GM12878 (cell line): ENCODE measurements at regions not wholly inside any gene's neighbourhood (a gene's known extent, or its start where the extent isn't known, plus 50 kb on each side); places are given as distances from the start of the nearest gene placed in this dataset.

Experiments used
- ATAC-seq: fragments of 200-7000 bp; cut with Tn5 transposase; 3 replicates; pipeline ENCODE4 v1.9.1; 2020; ENCODE audit warnings: mild to moderate bottlenecking, moderate library complexity
- BruUV-seq: library from RNA; stranded (reverse); fragments of 400-500 nt; replicated peaks from 2 replicates; lab custom pipeline; 2021; lab: Mats Ljungman, UMichigan
- CTCF ChIA-PET: fragments of 300-600 bp; sonication (Branson Sonifier 250); formaldehyde crosslinking; extraction: SDS; loops from one replicate; lab custom pipeline; 2021; ENCODE audit warnings: inconsistent platforms; lab: Yijun Ruan, JAX
- POLR2A ChIA-PET: fragments of 350-600 bp; formaldehyde crosslinking; extraction: SDS; loops from one replicate; lab custom pipeline; 2021; ENCODE audit warnings: inconsistent platforms; lab: Charles Lee
- RAD21 ChIA-PET: fragments of 300-600 bp; sonication (Branson Sonifier 250); formaldehyde crosslinking; loops from one replicate; lab custom pipeline; 2023; ENCODE audit warnings: antibody characterized with exemption; ENCODE audit not compliant: unreplicated experiment; lab: Charles Lee
- SMC1A ChIA-PET: fragments of 300-600 bp; sonication (Branson Sonifier 250); formaldehyde crosslinking; loops from one replicate; lab custom pipeline; 2023; ENCODE audit not compliant: unreplicated experiment, uncharacterized antibody; lab: Charles Lee
- DNase-seq: peaks from one replicate; pipeline ENCODE4 v3.0.0-alpha.2; 2011; ENCODE audit warnings: low read depth, low spot score
- FAIRE-seq: peaks from 3 replicates; lab custom pipeline; 2011; peaks lifted over from hg19 to GRCh38; lab: Jason Lieb, UNC
- H2AFZ ChIP-seq: 2 replicates; pipeline ENCODE4 v1.6.0; 2011; ENCODE audit warnings: low read depth, low read length, control low read depth; ENCODE audit not compliant: control insufficient read depth
- H3K27ac ChIP-seq: 2 replicates; pipeline ENCODE4 v1.5.1; 2011; ENCODE audit warnings: control low read depth; ENCODE audit not compliant: control insufficient read depth, insufficient read depth
- H3K27me3 ChIP-seq, 2 experiments: replicated peaks in 1 of 2; 2 replicates each; pipeline versions ENCODE4 v1.6.0 to v1.6.1; 2011; ENCODE audit warnings: low read length in 1 of 2; ENCODE audit not compliant: control insufficient read depth in 2 of 2, insufficient read depth in 2 of 2
- H3K36me3 ChIP-seq, 2 experiments: 2 replicates each; pipeline ENCODE4 v1.5.1; 2011; ENCODE audit warnings: low read length in 1 of 2; ENCODE audit not compliant: control insufficient read depth in 2 of 2, insufficient read depth in 2 of 2
- H3K4me1 ChIP-seq: 2 replicates; pipeline ENCODE4 v1.6.1; 2011; ENCODE audit warnings: mild to moderate bottlenecking, low read length, moderate library complexity, mixed read lengths; ENCODE audit not compliant: control insufficient read depth, insufficient read depth
- H3K4me2 ChIP-seq: 2 replicates; pipeline ENCODE4 v1.6.0; 2011; ENCODE audit warnings: control low read depth; ENCODE audit not compliant: control insufficient read depth, insufficient read depth
- H3K4me3 ChIP-seq: fragments of 200-600 bp; sonication (generic); 2 replicates; pipeline ENCODE4 v1.5.1; 2016
- H3K79me2 ChIP-seq: 2 replicates; pipeline ENCODE4 v1.6.0; 2011; ENCODE audit warnings: low read length; ENCODE audit not compliant: control insufficient read depth, insufficient read depth
- H3K9ac ChIP-seq: 2 replicates; pipeline ENCODE4 v1.8.0; 2011; ENCODE audit warnings: low read length, control low read depth, mixed read lengths; ENCODE audit not compliant: control insufficient read depth, insufficient read depth
- H3K9me3 ChIP-seq: replicated peaks from 3 replicates; pipeline ENCODE4 v1.5.1; 2011; ENCODE audit warnings: mild to moderate bottlenecking, low read length; ENCODE audit not compliant: control insufficient read depth, insufficient read depth
- H4K20me1 ChIP-seq: 2 replicates; pipeline ENCODE4 v1.6.0; 2011; ENCODE audit not compliant: control insufficient read depth, insufficient read depth
- CHD4 ChIP-seq: fragments of 200-600 bp; sonication (generic); IDR thresholded peaks from 2 replicates; pipeline ENCODE4 v1.6.1; 2016; ENCODE audit warnings: mild to moderate bottlenecking
- CREM ChIP-seq: IDR thresholded peaks from 2 replicates; pipeline ENCODE4 v1.6.1; 2014; ENCODE audit warnings: antibody characterized with exemption, low read depth
- ESRRA ChIP-seq: IDR thresholded peaks from 2 replicates; pipeline ENCODE4 v1.6.1; 2012; ENCODE audit warnings: mild to moderate bottlenecking, low read length, improper control_type of control experiment
- FOXK2 ChIP-seq: fragments of 450-650 bp; IDR thresholded peaks from 2 replicates; pipeline ENCODE4 v1.6.1; 2017; ENCODE audit warnings: mild to moderate bottlenecking, moderate library complexity
- HCFC1 ChIP-seq: fragments of 150-350 bp; IDR thresholded peaks from 2 replicates; pipeline ENCODE4 v1.6.1; 2014; ENCODE audit warnings: low read length
- HDAC6 ChIP-seq: fragments of 200-600 bp; sonication (generic); IDR thresholded peaks from one replicate; pipeline ENCODE4 v1.8.0; 2017; ENCODE audit warnings: antibody characterized with exemption; ENCODE audit not compliant: unreplicated experiment
- IKZF2 ChIP-seq, 2 experiments: fragments of 450-650 bp; IDR thresholded peaks; 2 replicates each; pipeline ENCODE4 v1.6.1; 2017; ENCODE audit warnings: mild to moderate bottlenecking in 2 of 2, moderate library complexity in 2 of 2
- POU2F2 ChIP-seq: IDR thresholded peaks from 3 replicates; pipeline ENCODE4 v1.6.1; 2011; ENCODE audit warnings: low read depth, mild to moderate bottlenecking, low read length, borderline replicate concordance
- SREBF1 ChIP-seq: IDR thresholded peaks from 2 replicates; pipeline ENCODE4 v1.6.1; 2012; ENCODE audit warnings: mild to moderate bottlenecking, low read length
- SUZ12 ChIP-seq: fragments of 200-600 bp; sonication (generic); IDR thresholded peaks from one replicate; pipeline ENCODE4 v1.6.1; 2018; ENCODE audit warnings: antibody characterized with exemption, mild to moderate bottlenecking; ENCODE audit not compliant: unreplicated experiment
- WRNIP1 ChIP-seq: IDR thresholded peaks from 2 replicates; pipeline ENCODE4 v1.6.1; 2011; ENCODE audit warnings: low read depth, low read length, improper control_type of control experiment, borderline replicate concordance
- YBX1 ChIP-seq: fragments of 450-650 bp; IDR thresholded peaks from 2 replicates; pipeline ENCODE4 v1.6.1; 2016; ENCODE audit warnings: antibody characterized with exemption
- ZNF274 ChIP-seq: IDR thresholded peaks from one replicate; pipeline ENCODE4 v1.8.0; 2011; ENCODE audit not compliant: insufficient read length, insufficient read depth
- ZNF622 ChIP-seq: fragments of 450-650 bp; IDR thresholded peaks from 2 replicates; pipeline ENCODE4 v1.6.1; 2017; ENCODE audit warnings: mild to moderate bottlenecking, inconsistent platforms
- WGBS: methylation state at CpG from one replicate; pipeline ENCODE4 v1.1.6; 2016; ENCODE audit warnings: low lambda C conversion rate; ENCODE audit not compliant: insufficient replicate concordance, insufficient coverage; ENCODE audit errors: missing lambda C conversion rate; 5-methylcytosine and 5-hydroxymethylcytosine counted together
- in situ Hi-C: fragments of 300-500 bp; cut with MboI; formaldehyde crosslinking; loops from 9 replicates; pipeline ENCODE4 v1.14.3; 2018; ENCODE audit warnings: mixed read lengths
- intact Hi-C: fragments of 100-400 bp; cut with micrococcal nuclease; formaldehyde crosslinking; loops from one replicate; pipeline ENCODE4 v1.14.2; 2022; ENCODE audit not compliant: unreplicated experiment
- TF ChIP-seq, protein P1 (sequence below): IDR thresholded peaks from 2 replicates; pipeline ENCODE4 v1.6.1; 2011; ENCODE audit warnings: mild to moderate bottlenecking, low read depth, low read length, moderate library complexity; ENCODE audit not compliant: insufficient replicate concordance
- TF ChIP-seq, protein P2 (sequence below): fragments of 450-650 bp; IDR thresholded peaks from 2 replicates; pipeline ENCODE4 v1.6.1; 2016; ENCODE audit warnings: mild to moderate bottlenecking
- TF ChIP-seq, protein P3 (sequence below): fragments of 450-650 bp; IDR thresholded peaks from 2 replicates; pipeline ENCODE4 v1.6.1; 2017; ENCODE audit warnings: borderline replicate concordance

DNA sequence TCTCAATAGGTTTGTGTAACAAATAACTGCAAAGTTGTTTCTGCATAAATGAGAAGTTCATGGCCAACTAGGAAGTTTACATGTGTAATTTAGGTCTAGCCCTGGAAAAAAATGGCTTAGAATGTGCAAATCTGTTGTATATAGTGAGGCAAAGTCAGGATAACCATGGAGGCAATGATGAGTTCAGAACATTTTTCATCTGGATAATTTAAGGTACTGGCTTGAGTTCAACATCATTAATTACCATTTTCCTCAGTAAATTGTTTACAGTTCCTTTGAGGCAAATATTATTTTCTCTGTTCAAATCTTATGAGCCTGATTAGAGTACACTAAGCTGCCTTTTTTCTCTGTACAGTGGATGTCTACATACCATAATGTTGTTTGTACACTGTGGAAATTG lies 1259.0 kb upstream of the NUDT12 start:
- Histone ChIP-seq H3K4me3 (no peak overlapping the region), H3K27me3 (no peaks in the 10 kb centered on the region), H2AFZ (no peak overlapping the region), H3K4me2 (no peak overlapping the region), H3K9ac (no peak overlapping the region), H3K9me3 (no peaks in the 10 kb centered on the region), H4K20me1 (no peaks in the 10 kb centered on the region), H3K4me1 (no peaks in the 10 kb centered on the region), H3K79me2 (no peaks in the 10 kb centered on the region), H3K27ac (no peak overlapping the region), H3K36me3 (no peaks in the 10 kb centered on the region)
- SMC1A ChIA-PET: interaction anchor here (0.7 kb wide), 1 partner anchor 819 kb away, joined by 3 read pairs; no protein-coding TSS in a partner anchor
- FAIRE-seq (no peak), DNase-seq (no peak), ATAC-seq (no peak)
- in situ Hi-C loops (no loop called here), intact Hi-C loops (no loop called here)
- POLR2A ChIA-PET: no interaction called here
- no peak for TF ChIP-seq YBX1
- RAD21 ChIA-PET: no interaction called here
- CTCF ChIA-PET: no interaction called here
- no TSS peak for BruUV-seq

DNA sequence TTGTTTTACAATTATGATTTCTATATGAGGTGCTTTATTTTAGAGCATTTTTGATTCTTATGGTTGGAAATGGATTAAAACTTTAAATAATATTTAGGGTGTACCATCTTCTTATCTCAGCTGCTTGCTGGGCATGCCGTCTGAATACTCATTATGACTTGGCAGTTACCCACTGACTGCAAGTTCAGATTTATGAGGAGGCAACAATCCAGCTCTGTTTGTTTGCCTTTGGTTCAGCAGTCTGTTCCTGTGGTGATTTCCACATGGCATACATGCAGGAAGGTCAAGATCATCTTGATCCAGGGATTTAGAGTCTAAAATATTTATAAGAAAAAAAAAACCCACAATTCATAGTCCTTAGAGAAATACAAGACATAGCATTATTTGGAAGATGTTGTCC lies 1254.5 kb upstream of the NUDT12 start:
- ChIA-PET CTCF (interaction anchor here (0.9 kb wide), 1 partner anchor 17 kb away, joined by 3 read pairs; no protein-coding TSS in a partner anchor), SMC1A (no interaction called here), POLR2A (interaction anchor here (1.2 kb wide), 1 partner anchor 9 kb away, joined by 3 read pairs; no protein-coding TSS in a partner anchor), RAD21 (no interaction called here)
- Histone ChIP-seq H2AFZ (no peak overlapping the region), H3K4me2 (no peak overlapping the region), H4K20me1 (no peaks in the 10 kb centered on the region), H3K36me3 (no peaks in the 10 kb centered on the region), H3K9ac (no peak overlapping the region), H3K27me3 (no peaks in the 10 kb centered on the region), H3K9me3 (no peaks in the 10 kb centered on the region), H3K79me2 (no peaks in the 10 kb centered on the region), H3K4me1 (no peaks in the 10 kb centered on the region), H3K27ac (no peak overlapping the region), H3K4me3 (no peak overlapping the region)
- in situ Hi-C loops (no loop called here), intact Hi-C loops (no loop called here)
- 22% methylated on average over 1 of the region's 1 CpG for WGBS
- FAIRE-seq (no peak), ATAC-seq (no peak), DNase-seq (no peak)
- BruUV-seq: no TSS peak
- TF ChIP-seq POU2F2: no peak
- TF ChIP-seq SUZ12: no peak
- TF ChIP-seq, protein P1, sequence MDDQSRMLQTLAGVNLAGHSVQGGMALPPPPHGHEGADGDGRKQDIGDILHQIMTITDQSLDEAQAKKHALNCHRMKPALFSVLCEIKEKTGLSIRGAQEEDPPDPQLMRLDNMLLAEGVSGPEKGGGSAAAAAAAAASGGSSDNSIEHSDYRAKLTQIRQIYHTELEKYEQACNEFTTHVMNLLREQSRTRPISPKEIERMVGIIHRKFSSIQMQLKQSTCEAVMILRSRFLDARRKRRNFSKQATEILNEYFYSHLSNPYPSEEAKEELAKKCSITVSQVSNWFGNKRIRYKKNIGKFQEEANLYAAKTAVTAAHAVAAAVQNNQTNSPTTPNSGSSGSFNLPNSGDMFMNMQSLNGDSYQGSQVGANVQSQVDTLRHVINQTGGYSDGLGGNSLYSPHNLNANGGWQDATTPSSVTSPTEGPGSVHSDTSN: no peak
- no peak for TF ChIP-seq ZNF622
- TF ChIP-seq, protein P2, sequence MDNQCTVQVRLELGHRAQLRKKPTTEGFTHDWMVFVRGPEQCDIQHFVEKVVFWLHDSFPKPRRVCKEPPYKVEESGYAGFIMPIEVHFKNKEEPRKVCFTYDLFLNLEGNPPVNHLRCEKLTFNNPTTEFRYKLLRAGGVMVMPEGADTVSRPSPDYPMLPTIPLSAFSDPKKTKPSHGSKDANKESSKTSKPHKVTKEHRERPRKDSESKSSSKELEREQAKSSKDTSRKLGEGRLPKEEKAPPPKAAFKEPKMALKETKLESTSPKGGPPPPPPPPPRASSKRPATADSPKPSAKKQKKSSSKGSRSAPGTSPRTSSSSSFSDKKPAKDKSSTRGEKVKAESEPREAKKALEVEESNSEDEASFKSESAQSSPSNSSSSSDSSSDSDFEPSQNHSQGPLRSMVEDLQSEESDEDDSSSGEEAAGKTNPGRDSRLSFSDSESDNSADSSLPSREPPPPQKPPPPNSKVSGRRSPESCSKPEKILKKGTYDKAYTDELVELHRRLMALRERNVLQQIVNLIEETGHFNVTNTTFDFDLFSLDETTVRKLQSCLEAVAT: no peak
- no peak for TF ChIP-seq SREBF1
- TF ChIP-seq, protein P3, sequence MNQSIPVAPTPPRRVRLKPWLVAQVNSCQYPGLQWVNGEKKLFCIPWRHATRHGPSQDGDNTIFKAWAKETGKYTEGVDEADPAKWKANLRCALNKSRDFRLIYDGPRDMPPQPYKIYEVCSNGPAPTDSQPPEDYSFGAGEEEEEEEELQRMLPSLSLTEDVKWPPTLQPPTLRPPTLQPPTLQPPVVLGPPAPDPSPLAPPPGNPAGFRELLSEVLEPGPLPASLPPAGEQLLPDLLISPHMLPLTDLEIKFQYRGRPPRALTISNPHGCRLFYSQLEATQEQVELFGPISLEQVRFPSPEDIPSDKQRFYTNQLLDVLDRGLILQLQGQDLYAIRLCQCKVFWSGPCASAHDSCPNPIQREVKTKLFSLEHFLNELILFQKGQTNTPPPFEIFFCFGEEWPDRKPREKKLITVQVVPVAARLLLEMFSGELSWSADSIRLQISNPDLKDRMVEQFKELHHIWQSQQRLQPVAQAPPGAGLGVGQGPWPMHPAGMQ: no peak
- TF ChIP-seq CHD4: no peak
- no peak for TF ChIP-seq HDAC6
- TF ChIP-seq ZNF274: no peak
- no peak for TF ChIP-seq ESRRA
- TF ChIP-seq CREM: no peak
- no peak for TF ChIP-seq IKZF2 (IDR thresholded peaks at IDR 0.05)
- TF ChIP-seq WRNIP1: no peak
- TF ChIP-seq HCFC1: no peak
- TF ChIP-seq FOXK2: no peak
